ENCODE measurements at regions not wholly inside any gene's neighbourhood (a gene's known extent, or its start where the extent isn't known, plus 50 kb on each side); places are given as distances from the start of the nearest gene placed in this dataset.

- H3K4me2 ChIP-seq = no peak overlapping the region
- ATAC-seq (no peak), FAIRE-seq (no peak), DNase-seq (ENCODE audit: low read depth in 1 of 2, low spot score in 1 of 2) (no peak)
- CTCF ChIA-PET = no interaction called here
- no peak overlapping the region for H3K27ac ChIP-seq
- H3K4me1 ChIP-seq = no peaks in the 10 kb centered on the region
- 0% methylated on average over 2 of the region's 2 CpGs for WGBS (ENCODE audit: missing lambda C conversion rate)
- POLR2A ChIA-PET = no interaction called here
- TF ChIP-seq ESRRA (IDR thresholded peaks at IDR 0.05; ENCODE audit: borderline replicate concordance, low read length) (no peak), NPAS2 (CRISPR knock-in tag; IDR thresholded peaks at IDR 0.05; ENCODE audit: borderline replicate concordance) (no peak), RCOR1 (IDR thresholded peaks at IDR 0.05; ENCODE audit: low read depth, low read length) (no peak), ZSCAN20 (CRISPR knock-in tag; IDR thresholded peaks at IDR 0.05) (no peak), EHF (CRISPR knock-in tag; IDR thresholded peaks at IDR 0.05) (no peak), USF2 (IDR thresholded peaks at IDR 0.05) (no peak)
- no peak overlapping the region for H3K4me3 ChIP-seq
- no peaks in the 10 kb centered on the region for H3K9me3 ChIP-seq
Observed at GRCh38 chr9:75418518-75418917, 330.2 kb downstream of the OSTF1 start.

GRCh38 chr9:75422944-75423522, 334.7 kb downstream of the OSTF1 start:
- Histone ChIP-seq H3K4me3 (no peak overlapping the region), H3K4me2 (no peak overlapping the region), H3K9me3 (no peaks in the 10 kb centered on the region), H3K4me1 (no peaks in the 10 kb centered on the region), H3K27ac (no peak overlapping the region)
- POLR2A ChIA-PET = no interaction called here
- DNase-seq (ENCODE audit: low read depth in 1 of 2, low spot score in 1 of 2) = no peak
- no peak for ATAC-seq
- 4% methylated on average over 2 of the region's 2 CpGs for WGBS (ENCODE audit: missing lambda C conversion rate)
- CTCF ChIA-PET = no interaction called here
- FAIRE-seq = no peak
- TF ChIP-seq JUN (IDR thresholded peaks at IDR 0.05) = no peak
- no peak for TF ChIP-seq USF2 (IDR thresholded peaks at IDR 0.05)
- no peak for TF ChIP-seq ZFP36 (IDR thresholded peaks at IDR 0.05; ENCODE audit: borderline replicate concordance, partially characterized antibody)
- no peak for TF ChIP-seq NFE2L2 (conservative IDR thresholded peaks at IDR 0.05; ENCODE audit: low read length)
- TF ChIP-seq ZSCAN20 (CRISPR knock-in tag; IDR thresholded peaks at IDR 0.05) = no peak
- TF ChIP-seq, protein P1, sequence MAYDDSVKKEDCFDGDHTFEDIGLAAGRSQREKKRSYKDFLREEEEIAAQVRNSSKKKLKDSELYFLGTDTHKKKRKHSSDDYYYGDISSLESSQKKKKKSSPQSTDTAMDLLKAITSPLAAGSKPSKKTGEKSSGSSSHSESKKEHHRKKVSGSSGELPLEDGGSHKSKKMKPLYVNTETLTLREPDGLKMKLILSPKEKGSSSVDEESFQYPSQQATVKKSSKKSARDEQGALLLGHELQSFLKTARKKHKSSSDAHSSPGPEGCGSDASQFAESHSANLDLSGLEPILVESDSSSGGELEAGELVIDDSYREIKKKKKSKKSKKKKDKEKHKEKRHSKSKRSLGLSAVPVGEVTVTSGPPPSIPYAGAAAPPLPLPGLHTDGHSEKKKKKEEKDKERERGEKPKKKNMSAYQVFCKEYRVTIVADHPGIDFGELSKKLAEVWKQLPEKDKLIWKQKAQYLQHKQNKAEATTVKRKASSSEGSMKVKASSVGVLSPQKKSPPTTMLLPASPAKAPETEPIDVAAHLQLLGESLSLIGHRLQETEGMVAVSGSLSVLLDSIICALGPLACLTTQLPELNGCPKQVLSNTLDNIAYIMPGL (CRISPR knock-in tag; IDR thresholded peaks at IDR 0.05; ENCODE audit: borderline replicate concordance) = no peak
- TF ChIP-seq MAFK (IDR thresholded peaks at IDR 0.05; ENCODE audit: partially characterized antibody) = no peak
- TF ChIP-seq POLR2AphosphoS2 (conservative IDR thresholded peaks at IDR 0.05; ENCODE audit: low read length) = no peak
- no peak for TF ChIP-seq RAD21 (conservative IDR thresholded peaks at IDR 0.05 in 1 of 2, IDR thresholded peaks at IDR 0.05 in 1 of 2)
- TF ChIP-seq CTCF (IDR thresholded peaks at IDR 0.05) = no peak
- no peak for TF ChIP-seq FOXS1 (CRISPR knock-in tag; IDR thresholded peaks at IDR 0.05)
- TF ChIP-seq KDM1A (IDR thresholded peaks at IDR 0.05; ENCODE audit: low read depth) = no peak
- no peak for TF ChIP-seq ATOH8 (CRISPR knock-in tag; IDR thresholded peaks at IDR 0.05; ENCODE audit: low read depth)
- TF ChIP-seq FOSB (CRISPR knock-in tag; IDR thresholded peaks at IDR 0.05) = no peak
- TF ChIP-seq RCOR1 (IDR thresholded peaks at IDR 0.05; ENCODE audit: low read depth, low read length) = no peak
- no peak for TF ChIP-seq CBX8 (IDR thresholded peaks at IDR 0.05)
- TF ChIP-seq ESRRA (IDR thresholded peaks at IDR 0.05; ENCODE audit: borderline replicate concordance, low read length) = no peak
